ENCODE measurements at regions not wholly inside any gene's neighbourhood (a gene's known extent, or its start where the extent isn't known, plus 50 kb on each side); places are given as distances from the start of the nearest gene placed in this dataset.

DNA sequence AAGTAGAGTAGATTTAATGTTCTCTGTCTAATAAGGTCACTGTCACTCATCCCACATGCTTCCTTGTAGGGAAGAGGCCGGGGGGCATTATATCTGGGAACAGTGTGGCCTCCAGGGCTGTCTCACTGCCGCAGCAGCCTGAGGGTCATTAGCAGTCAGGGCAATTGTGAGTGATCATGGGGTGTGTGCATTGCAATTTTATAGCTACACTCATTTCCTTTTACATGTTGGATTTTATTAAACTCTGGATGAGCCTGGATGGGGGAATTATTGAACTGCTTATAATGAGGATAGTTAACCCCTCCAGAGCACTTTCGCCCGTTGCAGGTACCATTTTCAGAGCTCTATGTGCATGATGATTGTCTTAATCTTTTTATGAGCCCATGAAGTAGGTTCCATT, 60.9 kb upstream of the DISP3 start:
- TF ChIP-seq POLR2AphosphoS5 (IDR thresholded peaks at IDR 0.05) = no peak
- TF ChIP-seq, protein P1, sequence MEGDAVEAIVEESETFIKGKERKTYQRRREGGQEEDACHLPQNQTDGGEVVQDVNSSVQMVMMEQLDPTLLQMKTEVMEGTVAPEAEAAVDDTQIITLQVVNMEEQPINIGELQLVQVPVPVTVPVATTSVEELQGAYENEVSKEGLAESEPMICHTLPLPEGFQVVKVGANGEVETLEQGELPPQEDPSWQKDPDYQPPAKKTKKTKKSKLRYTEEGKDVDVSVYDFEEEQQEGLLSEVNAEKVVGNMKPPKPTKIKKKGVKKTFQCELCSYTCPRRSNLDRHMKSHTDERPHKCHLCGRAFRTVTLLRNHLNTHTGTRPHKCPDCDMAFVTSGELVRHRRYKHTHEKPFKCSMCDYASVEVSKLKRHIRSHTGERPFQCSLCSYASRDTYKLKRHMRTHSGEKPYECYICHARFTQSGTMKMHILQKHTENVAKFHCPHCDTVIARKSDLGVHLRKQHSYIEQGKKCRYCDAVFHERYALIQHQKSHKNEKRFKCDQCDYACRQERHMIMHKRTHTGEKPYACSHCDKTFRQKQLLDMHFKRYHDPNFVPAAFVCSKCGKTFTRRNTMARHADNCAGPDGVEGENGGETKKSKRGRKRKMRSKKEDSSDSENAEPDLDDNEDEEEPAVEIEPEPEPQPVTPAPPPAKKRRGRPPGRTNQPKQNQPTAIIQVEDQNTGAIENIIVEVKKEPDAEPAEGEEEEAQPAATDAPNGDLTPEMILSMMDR (IDR thresholded peaks at IDR 0.05) = no peak
- TF ChIP-seq POLR2A (IDR thresholded peaks at IDR 0.05) = no peak
- no peak for TF ChIP-seq EP300 (IDR thresholded peaks at IDR 0.05)
